Ascending aorta (tissue), 2 donors: ENCODE measurements at regions not wholly inside any gene's neighbourhood (a gene's known extent, or its start where the extent isn't known, plus 50 kb on each side); places are given as distances from the start of the nearest gene placed in this dataset.

Source experiments
- DNase-seq, 2 donors: peaks; one replicate each; pipeline ENCODE4 v3.0.0-alpha.2; 2019; ENCODE audit warnings: low spot score in 2 of 2
- H3K27ac ChIP-seq, 2 donors: fragments of 200-600 bp; sonication (generic); one replicate each; pipeline ENCODE4 v1.5.1; 2016 to 2017; ENCODE audit warnings: mild to moderate bottlenecking in 1 of 2
- H3K27me3 ChIP-seq: fragments of 200-600 bp; sonication (generic); one replicate; pipeline ENCODE4 v1.5.1; 2017
- H3K36me3 ChIP-seq, 2 donors: fragments of 200-600 bp; sonication (generic); one replicate each; pipeline ENCODE4 v1.5.1; 2016
- H3K4me1 ChIP-seq, 2 donors: fragments of 200-600 bp; sonication (generic); one replicate each; pipeline ENCODE4 v1.5.1; 2016 to 2017; ENCODE audit warnings: mild to moderate bottlenecking in 1 of 2
- H3K4me3 ChIP-seq, 2 donors: fragments of 200-600 bp; sonication (generic); one replicate each; pipeline ENCODE4 v1.5.1; 2016 to 2017; ENCODE audit warnings: mild to moderate bottlenecking in 1 of 2
- H3K9me3 ChIP-seq, 2 donors: fragments of 200-600 bp; sonication (generic); one replicate each; pipeline ENCODE4 v1.5.1; 2016
- intact Hi-C: fragments of 100-400 bp; cut with DNase I; formaldehyde crosslinking; loops from one replicate; pipeline ENCODE4 v1.15.1; 2023
- TF ChIP-seq, protein P1 (sequence below), 3 experiments: fragments of 200-600 bp in 2 of 3; fragments of 450-650 bp in 1 of 3; sonication (generic) in 2 of 3; IDR thresholded peaks; one replicate each; pipeline ENCODE4 v1.5.1; 2016 to 2019; ENCODE audit warnings: antibody characterized with exemption in 3 of 3, mild to moderate bottlenecking in 1 of 3, moderate library complexity in 1 of 3

DNA sequence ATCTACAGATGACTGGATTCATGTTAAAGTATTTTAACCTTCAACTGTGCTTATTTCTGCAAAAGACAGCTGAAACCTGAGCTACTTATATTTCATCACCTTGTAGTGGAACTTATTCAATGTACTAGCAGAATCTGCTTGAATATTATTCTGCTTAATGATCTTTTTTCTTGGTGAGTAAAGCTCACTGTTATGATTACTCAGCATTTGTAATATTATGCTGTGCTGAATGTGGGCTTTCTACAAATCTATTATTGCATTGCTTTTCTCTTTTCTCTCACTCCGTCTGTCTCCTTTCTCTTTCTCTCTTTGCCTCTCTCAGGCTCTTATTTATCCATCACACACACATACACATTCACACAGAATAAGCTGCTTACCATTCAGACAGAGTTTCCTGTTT is 98.7 kb upstream of the TMEM196 start:
- DNase-seq = no peak
- Histone ChIP-seq H3K27me3 (no peaks in the 10 kb centered on the region), H3K27ac (no peak overlapping the region), H3K36me3 (no peaks in the 10 kb centered on the region), H3K9me3 (no peaks in the 10 kb centered on the region), H3K4me1 (no peaks in the 10 kb centered on the region), H3K4me3 (no peak overlapping the region)
- intact Hi-C loops = no loop called here
- TF ChIP-seq, protein P1, sequence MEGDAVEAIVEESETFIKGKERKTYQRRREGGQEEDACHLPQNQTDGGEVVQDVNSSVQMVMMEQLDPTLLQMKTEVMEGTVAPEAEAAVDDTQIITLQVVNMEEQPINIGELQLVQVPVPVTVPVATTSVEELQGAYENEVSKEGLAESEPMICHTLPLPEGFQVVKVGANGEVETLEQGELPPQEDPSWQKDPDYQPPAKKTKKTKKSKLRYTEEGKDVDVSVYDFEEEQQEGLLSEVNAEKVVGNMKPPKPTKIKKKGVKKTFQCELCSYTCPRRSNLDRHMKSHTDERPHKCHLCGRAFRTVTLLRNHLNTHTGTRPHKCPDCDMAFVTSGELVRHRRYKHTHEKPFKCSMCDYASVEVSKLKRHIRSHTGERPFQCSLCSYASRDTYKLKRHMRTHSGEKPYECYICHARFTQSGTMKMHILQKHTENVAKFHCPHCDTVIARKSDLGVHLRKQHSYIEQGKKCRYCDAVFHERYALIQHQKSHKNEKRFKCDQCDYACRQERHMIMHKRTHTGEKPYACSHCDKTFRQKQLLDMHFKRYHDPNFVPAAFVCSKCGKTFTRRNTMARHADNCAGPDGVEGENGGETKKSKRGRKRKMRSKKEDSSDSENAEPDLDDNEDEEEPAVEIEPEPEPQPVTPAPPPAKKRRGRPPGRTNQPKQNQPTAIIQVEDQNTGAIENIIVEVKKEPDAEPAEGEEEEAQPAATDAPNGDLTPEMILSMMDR (IDR thresholded peaks at IDR 0.05) = no peak

DNA sequence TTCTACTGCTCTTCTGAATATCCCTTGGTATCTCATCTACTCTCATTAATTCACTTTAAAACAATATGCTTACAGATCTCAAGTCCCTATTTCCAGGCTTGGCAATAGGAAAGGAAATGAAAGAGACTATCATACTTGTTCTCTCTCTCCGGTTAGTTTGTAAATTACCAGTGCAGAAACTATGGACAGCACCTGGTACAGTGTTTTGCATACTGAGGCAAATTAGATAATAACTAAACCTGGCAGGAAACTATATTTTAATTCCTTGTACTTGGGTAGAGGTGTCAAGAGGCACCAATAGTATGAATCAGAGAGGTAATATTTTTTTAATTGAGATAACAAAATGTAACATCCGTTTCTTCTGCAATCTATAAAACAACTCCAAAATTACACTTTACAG is 97.7 kb upstream of the TMEM196 start:
- no peak overlapping the region for H3K4me3 ChIP-seq
- no peaks in the 10 kb centered on the region for H3K9me3 ChIP-seq
- H3K4me1 ChIP-seq = no peaks in the 10 kb centered on the region
- no peaks in the 10 kb centered on the region for H3K36me3 ChIP-seq
- intact Hi-C loops = no loop called here
- H3K27ac ChIP-seq = no peak overlapping the region
- no peaks in the 10 kb centered on the region for H3K27me3 ChIP-seq
- TF ChIP-seq, protein P1 (IDR thresholded peaks at IDR 0.05) = no peak
- DNase-seq = no peak

DNA sequence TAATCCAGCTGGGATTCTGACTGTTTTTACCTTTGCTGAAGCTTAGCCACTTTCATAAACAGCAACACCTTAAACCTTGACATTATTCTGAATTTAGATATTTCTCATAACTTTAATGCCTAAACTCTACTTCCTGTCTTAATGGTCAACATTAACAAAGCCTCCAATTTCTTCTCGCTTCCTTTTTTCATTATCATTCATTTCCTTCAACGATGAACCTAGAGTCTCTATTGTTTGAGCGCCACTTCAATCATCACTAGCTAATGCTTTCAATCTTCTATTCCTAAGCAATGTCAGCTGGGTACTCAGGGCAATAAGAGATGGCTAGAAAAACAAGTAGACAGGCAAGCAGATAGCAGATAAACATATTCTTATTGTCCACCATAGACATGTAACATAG is 96.6 kb upstream of the TMEM196 start:
- TF ChIP-seq, protein P1 (IDR thresholded peaks at IDR 0.05) = no peak
- H3K4me1 ChIP-seq = no peaks in the 10 kb centered on the region

DNA sequence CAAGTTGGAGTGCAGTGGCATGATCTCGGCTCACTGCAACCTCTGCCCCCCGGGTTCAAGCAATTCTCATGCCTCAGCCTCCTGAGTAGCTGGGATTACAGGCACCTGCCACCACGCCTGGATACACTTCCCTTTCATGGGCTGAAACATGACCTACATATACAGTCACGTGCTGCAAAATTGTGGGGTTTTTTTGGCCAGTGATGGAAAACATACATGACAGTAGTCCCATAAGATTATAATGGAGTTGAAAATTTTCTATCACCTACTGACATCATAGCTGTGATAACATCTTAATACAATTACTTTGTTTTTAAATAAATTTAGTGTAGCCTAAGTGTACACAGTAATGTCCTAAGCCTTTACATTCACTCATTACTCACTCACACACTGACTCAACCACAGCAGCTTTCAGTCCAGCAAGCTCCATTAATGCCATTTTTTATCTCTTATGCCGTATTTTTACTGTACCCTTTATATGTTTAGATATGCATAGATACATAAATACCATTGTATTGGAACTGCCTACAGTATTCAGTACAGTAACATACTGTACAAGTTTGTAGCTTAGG is 79.9 kb upstream of the TMEM196 start:
- TF ChIP-seq, protein P1 (IDR thresholded peaks at IDR 0.05) = no peak
- no peak for DNase-seq
- H3K9me3 ChIP-seq = no peaks in the 10 kb centered on the region
- no peaks in the 10 kb centered on the region for H3K4me1 ChIP-seq
- no peak overlapping the region for H3K27ac ChIP-seq
- intact Hi-C loops = no loop called here
- no peaks in the 10 kb centered on the region for H3K36me3 ChIP-seq
- H3K27me3 ChIP-seq = no peaks in the 10 kb centered on the region
- H3K4me3 ChIP-seq = no peak overlapping the region

More for the DNA sequence above, 96.6 kb upstream of the TMEM196 start:
- intact Hi-C loops = no loop called here
- Histone ChIP-seq H3K27ac (no peak overlapping the region), H3K36me3 (no peaks in the 10 kb centered on the region), H3K27me3 (no peaks in the 10 kb centered on the region), H3K9me3 (no peaks in the 10 kb centered on the region), H3K4me3 (no peak overlapping the region)
- DNase-seq = no peak

DNA sequence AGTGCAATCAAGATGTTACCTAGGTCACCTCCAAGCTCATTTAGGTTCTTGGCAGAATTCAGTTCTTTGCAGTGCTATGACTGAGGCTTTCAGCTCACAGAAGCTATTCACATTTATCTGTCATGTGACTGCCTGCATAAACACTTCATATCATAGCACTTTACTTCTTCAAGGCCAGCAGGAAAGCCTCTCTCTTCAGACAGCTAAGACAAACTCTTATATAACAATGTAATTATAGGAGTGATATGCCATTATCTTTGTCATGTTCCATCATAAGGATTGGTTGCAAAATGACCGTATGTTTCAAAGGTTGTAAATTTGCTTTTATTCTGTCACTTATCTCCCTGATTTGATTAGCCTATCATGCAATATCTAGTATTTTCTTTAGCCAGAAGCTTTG is 78.8 kb upstream of the TMEM196 start:
- H3K9me3 ChIP-seq = no peaks in the 10 kb centered on the region
- intact Hi-C loops = no loop called here
- H3K4me1 ChIP-seq = no peaks in the 10 kb centered on the region
- H3K27me3 ChIP-seq = no peaks in the 10 kb centered on the region
- TF ChIP-seq, protein P1 (IDR thresholded peaks at IDR 0.05) = no peak
- no peaks in the 10 kb centered on the region for H3K36me3 ChIP-seq
- H3K4me3 ChIP-seq = no peak overlapping the region
- no peak for DNase-seq
- no peak overlapping the region for H3K27ac ChIP-seq

DNA sequence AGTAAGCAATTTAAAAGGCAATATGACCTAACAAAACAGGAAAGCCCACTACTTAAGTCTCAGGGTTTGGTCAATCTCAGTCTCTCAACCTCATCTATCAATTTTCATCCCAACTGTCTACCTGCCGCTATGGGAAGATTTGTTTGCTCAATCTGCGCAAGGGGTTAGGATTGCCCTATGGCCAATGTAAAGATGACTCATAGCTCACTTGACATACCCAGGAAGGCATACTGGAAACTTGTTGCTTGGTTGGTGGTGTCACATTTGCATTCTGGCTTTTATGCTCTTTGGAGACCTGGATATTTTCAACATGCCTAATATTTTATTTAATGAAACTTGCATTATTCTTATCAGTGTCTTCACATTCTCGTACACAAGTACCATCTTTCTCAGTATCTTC is 78.1 kb upstream of the TMEM196 start:
- H3K27ac ChIP-seq = no peak overlapping the region
- no peak overlapping the region for H3K4me3 ChIP-seq
- H3K36me3 ChIP-seq = no peaks in the 10 kb centered on the region
- no peak for DNase-seq
- intact Hi-C loops = no loop called here
- TF ChIP-seq, protein P1 (IDR thresholded peaks at IDR 0.05) = no peak
- no peaks in the 10 kb centered on the region for H3K27me3 ChIP-seq
- H3K4me1 ChIP-seq = no peaks in the 10 kb centered on the region
- no peaks in the 10 kb centered on the region for H3K9me3 ChIP-seq
